HG03175 (cell line): ENCODE measurements at regions not wholly inside any gene's neighbourhood (a gene's known extent, or its start where the extent isn't known, plus 50 kb on each side); places are given as distances from the start of the nearest gene placed in this dataset.

Experiments used
- ATAC-seq: cut with Tn5 transposase; IDR thresholded peaks from one replicate; pipeline ENCODE4 v1.9.1; 2021; ENCODE audit warnings: mild to moderate bottlenecking, moderate library complexity; ENCODE audit not compliant: unreplicated experiment

DNA sequence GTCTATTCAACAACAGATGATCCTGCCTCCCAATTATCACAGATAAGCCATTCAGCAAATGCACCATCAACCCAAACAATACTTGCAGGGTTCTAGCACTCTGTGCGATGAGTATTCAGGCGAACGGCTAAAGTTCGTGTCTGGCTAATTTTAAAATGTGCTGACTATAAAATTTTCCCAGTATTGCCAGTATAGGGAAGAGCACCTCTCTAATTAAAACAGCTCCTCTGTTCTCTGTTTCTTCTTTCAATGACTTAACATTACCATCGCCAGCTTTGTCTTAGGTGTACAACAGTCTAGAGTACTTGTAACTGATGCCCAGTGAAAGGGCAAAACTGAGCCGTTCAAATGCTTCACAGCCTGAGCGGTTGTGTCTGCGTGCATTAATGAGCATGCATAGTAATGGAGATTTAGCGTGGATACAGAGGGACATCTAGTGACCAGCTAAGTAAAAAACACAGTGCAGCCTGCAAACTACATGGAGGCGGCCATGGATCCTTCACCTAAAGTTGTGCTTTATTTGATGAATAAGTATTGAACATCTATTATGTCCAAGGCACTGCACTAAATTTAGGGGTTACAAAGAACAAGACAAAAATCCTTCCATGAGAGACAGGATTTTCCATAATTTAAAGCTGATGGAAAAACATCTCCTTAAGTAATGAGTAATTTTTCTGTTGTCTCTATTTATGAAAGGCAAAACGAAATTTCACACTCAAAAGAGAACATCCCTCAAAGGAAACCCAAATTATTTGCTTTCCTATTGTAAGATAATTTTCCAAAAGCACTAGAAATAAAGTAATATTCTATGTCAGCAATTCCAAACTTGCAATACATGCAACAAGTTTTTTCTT is 120.0 kb downstream of the SETD4 start:
- no peak for ATAC-seq

DNA sequence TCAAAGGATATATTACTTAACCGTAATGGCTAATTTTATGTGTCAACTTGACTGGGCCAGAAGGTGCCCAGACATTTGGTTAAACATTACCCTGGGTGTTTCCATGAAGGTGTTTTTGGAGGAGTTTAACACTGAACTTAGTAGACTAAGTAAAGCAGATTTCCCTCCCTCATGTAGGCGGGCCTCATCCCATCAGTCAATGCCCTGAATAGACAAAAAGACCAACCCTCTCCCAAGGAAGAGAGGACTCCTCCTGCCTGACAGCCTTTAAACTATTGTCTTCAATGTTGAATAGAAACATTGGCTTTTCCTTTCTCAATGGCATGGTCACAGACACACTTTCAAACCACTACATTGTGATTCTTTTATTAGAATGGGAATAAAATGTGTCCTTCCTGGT is 121.9 kb downstream of the SETD4 start:
- no peak for ATAC-seq

DNA sequence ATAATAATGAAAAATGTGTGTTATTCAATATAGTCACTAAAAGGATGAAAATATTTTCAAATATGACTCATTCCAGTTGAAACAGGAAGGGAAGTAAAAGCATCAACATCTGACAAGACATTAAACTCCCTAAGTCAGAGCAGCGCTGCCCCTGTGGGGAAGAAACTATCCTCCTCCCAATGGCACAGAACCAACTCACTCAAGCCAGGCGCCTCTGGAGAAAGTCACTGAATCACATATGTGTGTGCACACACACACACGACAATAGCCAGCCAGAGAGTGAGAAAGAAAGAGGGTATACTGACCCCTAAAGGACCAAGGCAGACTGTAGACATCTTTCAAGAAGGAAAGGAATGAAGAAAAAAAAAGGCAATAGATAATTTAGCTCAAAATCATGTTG is 126.9 kb downstream of the SETD4 start:
- ATAC-seq, result no peak

DNA sequence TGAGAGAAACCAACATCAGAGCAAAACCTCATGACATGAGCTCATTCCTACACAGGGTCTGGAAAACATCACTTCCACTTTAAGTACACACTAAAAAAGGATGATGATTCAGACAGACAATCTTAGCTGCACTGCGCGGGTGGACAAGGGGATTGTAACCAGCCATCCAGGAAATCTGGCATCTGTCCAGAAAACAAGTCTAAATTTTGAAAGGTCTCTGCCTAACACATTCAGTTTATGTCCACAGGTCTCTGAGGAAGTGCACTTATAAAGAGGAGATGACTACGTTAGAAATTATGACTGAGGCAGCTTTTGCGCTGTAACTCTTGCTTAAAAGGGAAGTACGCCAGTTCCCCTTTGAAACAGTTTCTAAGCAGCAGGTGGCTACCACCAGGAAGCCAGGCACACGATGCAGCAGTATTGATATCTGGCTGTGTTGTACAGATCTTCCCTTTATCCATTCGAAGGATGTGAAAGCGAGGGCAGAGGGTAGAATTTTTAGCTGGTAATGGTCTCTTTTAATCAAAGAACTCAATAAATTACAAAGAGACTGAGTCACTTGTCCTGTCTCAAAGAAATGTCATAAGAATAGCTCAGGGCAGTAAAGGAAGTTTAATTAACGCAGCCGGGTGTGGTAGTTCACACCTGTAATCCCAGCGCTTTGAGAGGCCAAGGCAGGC is 128.0 kb downstream of the SETD4 start:
- peak; percentile 74 for ATAC-seq

DNA sequence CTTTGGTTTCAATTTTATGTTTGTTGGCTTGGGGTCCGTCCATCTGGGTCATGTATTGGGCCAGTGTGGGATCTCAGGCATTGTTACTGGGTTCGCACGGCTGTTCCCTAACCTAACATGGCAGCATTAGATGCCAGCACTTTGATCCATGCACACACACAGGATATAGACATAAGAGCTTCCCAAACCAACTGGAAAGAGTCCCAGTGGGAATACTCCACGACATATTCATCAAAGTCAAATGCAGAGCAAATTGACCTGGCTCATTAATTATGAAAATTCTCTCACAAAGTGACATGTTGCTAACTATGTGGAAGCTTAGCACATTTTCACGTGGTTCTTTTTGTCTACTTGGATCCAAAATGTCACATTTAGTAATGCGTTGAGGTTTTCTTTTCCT is 130.4 kb downstream of the SETD4 start:
- no peak for ATAC-seq

DNA sequence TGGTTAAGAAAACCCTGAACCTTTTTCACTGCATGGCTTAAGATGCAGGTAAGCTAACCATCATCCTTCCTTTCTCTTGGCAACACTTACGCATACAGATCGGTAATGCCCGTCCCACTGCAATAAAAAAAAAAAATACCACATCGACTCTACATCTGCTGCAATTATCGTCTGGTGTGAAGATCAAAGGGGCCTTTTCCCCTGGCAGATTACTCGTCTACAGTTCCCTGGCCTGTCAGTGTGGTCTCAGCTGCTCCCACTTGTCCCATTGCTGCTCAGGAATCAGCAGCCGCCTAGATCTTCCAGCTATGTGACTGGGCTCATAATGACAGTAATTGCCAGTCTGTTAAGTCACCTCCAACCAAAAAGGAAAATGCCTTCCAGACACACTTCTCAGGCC is 133.1 kb downstream of the SETD4 start:
- no peak for ATAC-seq

DNA sequence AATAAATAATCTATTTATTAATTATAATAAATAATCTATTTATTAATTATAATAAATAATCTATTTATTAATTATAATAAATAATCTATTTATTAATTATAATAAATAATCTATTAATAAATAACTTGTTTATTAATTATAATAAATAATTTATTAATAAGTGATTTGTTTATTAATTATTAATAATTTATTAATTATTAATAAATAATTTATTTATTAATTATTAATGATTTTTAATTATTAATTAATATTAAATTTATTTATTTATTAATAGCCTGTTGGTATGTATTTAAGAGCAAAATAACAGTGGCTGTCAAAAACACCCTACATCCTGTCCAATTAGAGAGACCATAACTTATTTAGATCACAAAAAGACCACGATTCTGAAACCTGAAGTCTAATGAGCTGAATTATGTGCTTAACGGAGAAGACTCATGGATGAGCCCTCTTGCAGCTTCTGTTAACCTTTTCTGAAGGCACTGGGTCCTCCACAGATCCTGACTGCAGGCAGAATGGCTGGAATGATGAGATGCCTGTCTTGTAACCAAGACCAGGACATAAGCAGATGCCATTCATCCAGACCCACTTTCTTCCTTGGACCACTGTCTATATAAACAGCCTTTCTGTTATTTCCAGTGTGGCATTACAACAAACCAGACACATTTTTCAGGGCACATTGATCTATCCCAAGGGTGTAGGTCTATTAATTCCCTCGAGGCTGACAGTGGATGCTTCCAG is 134.2 kb downstream of the SETD4 start:
- no peak for ATAC-seq

DNA sequence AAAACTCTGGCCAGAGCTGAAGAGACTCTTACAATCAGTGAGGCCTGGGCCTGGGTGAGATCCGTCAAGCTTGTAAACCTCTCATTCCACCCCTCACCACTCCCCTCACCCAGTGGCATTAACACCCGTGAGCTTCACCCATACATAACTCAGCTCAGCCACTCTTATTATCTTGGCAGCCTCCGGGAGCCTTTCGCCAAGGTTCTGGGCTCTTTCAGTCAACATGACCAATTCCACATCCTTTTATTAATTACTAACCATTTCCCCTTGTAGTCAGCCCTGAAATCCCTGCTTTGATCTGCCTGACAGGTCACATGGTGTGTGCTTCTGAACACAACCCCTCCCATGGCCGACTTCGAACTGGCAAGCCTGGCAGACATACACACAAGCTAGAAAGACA is 134.8 kb downstream of the SETD4 start:
- ATAC-seq, result no peak

DNA sequence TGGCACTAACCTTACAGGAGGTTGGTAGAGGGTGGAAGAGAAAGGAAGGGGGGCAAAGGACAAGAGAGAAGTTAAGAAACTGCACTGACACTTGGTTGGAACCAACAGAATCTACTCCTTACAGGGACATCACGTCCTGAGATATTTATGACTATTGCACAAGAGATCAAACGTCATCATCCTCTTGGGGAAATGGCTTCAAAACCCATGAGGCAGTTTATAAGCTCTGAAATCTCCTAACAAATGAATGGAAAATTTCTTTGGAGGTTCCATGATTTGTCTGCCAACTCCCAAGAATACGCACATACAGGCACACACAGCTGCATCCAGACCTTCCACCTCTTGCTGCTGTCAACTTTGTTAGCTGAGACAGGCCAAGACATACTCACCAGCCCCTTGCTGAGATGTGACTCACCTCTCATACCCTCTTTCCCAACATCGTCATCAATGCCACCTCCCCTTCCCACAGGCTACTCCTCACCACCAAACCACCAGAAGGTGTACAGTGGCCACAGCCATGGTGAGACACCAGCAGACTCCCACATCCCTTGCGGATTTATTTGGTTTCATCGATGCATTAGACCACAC is 135.5 kb downstream of the SETD4 start:
- no peak for ATAC-seq

DNA sequence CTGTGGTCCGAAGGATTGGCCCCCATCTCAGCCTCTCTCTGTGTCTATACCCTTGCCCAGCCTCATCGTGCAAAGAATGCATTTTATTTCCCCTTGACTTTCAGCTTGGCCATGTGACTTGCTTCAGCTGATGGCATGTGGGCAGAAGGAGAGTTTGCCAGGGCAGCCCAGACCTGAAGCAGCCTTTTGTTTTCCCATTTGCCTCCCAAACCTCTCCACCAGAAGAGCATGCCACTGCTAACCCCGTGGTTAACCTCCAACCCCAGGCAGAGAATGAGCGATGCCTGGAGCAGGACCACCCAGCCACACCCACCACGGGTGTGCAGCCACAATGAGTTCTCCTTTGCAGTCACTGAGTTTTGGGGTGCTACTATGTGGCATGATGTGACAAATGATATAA is 136.4 kb downstream of the SETD4 start:
- ATAC-seq, result no peak

DNA sequence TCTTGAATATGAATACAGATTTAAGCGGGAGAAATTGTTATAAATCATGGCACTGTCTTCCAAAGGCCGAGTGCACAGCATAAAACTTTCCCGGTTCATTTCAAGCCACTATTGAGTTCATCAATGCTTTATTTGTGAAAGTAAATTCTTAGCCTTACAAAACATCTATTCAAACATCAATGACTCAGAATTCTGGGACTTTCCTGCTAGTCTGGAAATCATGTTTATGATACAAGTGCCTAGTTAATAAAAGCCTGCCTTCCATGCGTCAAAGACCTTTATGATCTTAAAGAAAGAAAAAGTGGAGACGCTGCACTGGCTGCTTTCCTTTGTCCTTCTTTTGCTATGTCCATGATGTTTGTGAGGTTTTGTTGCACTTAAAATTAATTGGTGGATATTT is 137.7 kb downstream of the SETD4 start:
- no peak for ATAC-seq

DNA sequence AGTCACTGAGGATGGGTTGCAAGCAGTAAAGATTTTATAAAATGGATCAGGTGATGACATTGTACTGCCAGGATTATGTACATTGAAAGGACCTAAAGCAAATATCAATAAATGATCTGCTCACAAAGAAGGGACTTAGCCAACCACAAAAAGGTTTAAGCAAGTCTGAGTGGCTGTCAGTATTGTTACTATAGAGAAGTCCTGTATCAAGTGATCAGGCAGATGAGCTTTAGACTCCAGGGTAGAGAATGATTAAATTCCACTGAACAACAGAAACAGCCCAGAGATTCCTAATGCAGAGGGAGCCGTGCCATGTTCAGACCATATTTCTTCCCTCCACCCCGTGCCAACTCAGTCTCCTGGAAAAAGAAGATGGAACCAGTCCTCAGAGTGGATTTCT is 138.9 kb downstream of the SETD4 start:
- no peak for ATAC-seq

DNA sequence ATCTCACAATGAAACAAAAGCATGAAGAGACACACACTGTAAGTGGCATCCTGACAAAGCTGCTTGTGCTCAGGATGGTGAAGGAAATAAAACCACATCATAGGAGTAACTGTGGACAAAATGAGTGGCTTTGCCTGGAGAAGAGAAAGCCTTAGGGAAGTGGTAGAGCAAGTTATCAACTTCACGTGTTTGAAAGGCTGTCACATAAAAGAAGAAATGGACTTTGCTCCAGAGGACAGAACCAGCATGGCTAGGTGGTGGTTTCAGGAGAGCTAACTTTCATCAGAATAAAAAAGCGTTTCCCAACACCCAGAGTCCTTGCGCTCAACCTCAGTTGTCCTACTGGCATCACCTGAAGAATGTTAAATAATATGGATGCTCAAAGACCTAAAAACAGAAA is 139.9 kb downstream of the SETD4 start:
- no peak for ATAC-seq

DNA sequence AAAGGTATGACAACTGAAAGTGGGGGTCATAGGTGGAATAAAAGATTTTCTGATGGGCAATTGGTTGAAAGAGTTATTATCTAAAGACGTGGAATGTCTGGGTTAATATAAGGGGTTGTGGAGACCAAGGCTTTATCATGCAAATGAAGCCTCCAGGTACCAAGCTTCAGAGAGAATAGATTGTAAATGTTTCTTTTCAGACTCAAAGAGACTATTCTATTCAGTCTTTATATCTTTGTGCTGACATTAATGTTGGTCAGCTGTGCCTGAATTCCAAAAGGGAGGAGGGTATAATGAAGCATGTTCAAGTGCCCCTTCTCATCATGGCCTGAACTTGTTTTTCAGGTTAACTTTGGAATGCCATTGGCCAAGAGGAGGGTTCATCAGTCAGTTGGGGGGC is 145.3 kb downstream of the SETD4 start:
- no peak for ATAC-seq

DNA sequence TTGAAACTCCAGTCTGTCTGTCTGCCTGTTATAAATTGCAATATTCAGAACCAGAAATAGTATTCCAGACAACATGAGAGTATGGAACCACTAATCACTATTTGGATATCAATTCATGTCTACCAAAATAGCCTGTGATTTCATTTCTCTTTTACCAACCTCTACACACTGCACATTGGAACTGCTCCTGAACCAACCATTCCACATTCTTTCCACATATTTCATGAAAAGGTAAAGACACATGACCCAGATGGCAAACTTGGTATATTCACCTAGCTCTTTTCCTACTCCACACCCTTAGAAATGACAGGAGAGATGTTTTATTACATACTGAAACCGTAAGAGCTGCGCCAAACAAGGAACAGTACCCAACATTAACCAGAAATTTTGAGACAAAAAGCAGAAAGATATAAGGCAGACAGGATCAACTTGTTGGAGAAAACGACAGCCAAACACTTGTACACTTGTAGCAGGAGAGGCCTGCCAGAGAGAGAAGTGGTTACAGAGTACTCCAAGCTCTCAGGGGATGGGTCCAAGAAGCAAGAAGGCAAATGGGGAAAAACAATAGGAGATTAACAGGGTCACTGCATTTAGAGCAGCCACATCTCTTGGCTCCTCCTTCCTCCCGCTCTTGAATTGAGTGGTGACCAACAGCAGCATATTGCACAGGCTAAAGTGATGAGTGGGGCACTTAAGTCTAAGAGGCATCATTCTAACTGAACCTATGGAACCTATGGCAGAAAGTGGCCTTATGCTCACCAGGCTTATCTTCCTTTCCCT is 148.7 kb downstream of the SETD4 start:
- ATAC-seq, result no peak

DNA sequence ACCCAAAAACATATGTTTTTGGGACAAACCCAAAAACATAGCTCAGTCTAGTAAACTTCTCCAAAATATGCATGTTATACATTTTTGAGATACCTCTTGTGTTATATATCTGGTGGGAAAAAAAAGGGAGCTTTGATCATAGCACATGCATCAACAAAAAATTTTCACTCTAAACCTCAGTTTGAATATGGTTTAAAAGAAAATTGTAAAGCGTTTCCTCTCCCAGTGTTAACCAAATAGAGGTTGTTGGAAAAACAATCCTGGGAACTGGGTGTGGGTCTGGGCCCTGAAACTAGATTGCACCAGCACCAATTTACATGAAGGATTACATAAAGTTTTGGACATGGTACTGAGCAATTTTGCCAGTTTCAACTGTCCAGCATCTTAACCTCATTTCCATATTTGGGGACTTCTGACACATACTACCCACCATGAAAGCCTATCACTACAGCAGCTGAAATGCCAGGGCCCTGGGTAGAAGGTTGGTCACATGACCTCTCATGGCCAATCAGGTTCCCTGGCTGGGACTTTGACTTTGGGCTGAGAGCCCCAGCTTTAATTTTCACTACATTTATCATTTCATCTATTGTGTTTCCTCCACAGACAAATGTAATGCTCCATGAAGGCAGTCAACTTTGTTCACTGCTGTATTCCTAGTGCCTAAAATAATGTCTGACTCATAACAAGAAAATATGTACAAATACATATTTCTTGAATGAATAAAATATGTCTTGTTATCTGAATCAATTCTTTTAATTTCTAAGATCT is 150.7 kb downstream of the SETD4 start:
- ATAC-seq, result no peak

DNA sequence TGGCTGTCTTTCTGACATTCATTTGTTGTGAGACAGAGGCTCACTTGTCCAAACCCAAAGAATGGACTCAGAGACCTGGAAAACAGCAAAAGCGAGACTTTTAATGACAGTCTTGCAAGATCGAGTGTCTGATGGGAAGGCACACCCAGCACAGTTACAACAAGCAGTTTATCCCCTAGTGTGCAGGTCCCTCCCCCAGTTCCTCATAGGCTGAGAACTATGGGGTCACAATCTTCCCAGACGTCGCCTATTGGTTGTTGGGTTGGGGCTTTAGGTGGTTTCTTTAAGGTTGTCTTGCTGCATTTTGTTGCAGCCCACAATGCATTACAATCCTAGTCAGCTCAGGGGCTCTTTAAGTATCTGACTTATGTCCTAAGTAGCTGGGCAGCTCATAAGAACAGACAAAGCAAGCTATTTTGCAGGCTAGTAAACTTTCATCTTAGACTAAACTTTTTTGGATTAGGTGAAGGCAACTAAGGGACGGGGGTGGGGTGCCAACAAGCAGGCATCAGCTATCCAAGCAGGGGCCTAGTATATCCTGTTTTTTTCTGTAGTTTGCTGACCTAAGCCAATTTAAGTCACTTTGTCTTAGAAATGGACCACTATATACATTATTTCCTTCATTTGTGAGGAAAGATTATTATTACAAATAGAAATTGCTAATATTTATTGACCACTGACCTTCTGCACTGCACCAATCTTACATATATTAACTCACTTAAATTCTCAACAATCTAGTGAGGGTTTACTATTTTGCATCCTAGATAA is 151.8 kb downstream of the SETD4 start:
- no peak for ATAC-seq

DNA sequence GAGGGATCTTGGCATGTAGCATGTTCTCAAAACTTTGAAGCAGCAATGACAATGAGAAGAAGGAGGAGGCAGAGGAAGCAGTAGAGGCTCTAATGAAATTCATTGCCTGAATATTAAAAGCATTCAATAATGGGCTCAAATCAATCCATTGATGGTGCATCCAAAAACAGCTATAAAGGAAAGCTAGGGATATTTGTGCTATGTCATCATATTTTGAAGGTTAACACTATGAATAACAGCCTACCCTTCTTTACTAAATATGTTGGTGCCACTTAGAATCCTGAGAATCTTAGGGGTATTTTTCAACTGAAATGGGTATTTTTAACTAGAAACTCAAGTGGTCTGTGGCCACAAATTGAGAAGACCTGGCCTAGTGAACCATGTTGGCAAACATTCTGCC is 153.7 kb downstream of the SETD4 start:
- no peak for ATAC-seq

DNA sequence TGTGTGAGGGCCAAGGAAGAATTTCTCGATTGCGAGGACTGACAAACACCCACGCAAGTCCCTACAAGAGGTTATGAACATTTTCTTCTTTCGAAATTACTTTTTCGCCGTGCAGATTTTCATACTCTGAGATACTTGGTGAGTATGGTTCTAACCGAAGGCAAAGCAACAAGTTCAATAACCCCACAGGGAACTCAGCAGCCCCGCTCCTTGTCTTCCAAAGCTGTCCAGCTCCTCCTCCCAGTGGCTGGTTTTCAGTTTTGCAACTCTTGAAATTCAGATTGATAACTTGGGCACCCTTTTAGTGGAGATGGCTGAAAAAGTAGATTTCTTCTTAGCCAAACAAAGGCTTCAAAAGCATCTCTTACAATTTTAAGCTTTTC is 154.4 kb downstream of the SETD4 start:
- no peak for ATAC-seq
